GM23338 (cell line): ENCODE measurements at regions not wholly inside any gene's neighbourhood (a gene's known extent, or its start where the extent isn't known, plus 50 kb on each side); places are given as distances from the start of the nearest gene placed in this dataset.

Experiments
- ATAC-seq: fragments of 200-7000 bp; cut with Tn5 transposase; 3 replicates; pipeline ENCODE4 v1.9.1; 2020
- DNase-seq: peaks from one replicate; pipeline ENCODE4 v3.0.0-alpha.2; 2015; ENCODE audit warnings: low spot score
- H2AFZ ChIP-seq: fragments of 200-600 bp; sonication (generic); 2 replicates; pipeline ENCODE4 v1.8.0; 2016; ENCODE audit warnings: antibody characterized with exemption, mild to moderate bottlenecking, moderate library complexity
- H3F3A ChIP-seq: fragments of 200-600 bp; sonication (generic); replicated peaks from 2 replicates; pipeline ENCODE4 v1.8.0; 2017; ENCODE audit warnings: antibody characterized with exemption, mixed run types, low read depth
- H3K27ac ChIP-seq: fragments of 200-600 bp; sonication (generic); 2 replicates; pipeline ENCODE4 v1.6.1; 2016; ENCODE audit warnings: low read depth
- H3K27me3 ChIP-seq: fragments of 200-600 bp; sonication (generic); 2 replicates; pipeline ENCODE4 v1.8.0; 2016; ENCODE audit warnings: mild to moderate bottlenecking, mixed run types, moderate library complexity; ENCODE audit not compliant: insufficient read depth
- H3K36me3 ChIP-seq: fragments of 200-600 bp; sonication (generic); 2 replicates; pipeline ENCODE4 v1.8.0; 2016; ENCODE audit warnings: mild to moderate bottlenecking; ENCODE audit not compliant: insufficient read depth
- H3K4me1 ChIP-seq: fragments of 200-600 bp; sonication (generic); 2 replicates; pipeline ENCODE4 v1.8.0; 2016; ENCODE audit warnings: mild to moderate bottlenecking, moderate library complexity; ENCODE audit not compliant: insufficient read depth
- H3K4me2 ChIP-seq: fragments of 200-600 bp; sonication (generic); 2 replicates; pipeline ENCODE4 v1.7.1; 2017; ENCODE audit warnings: mixed run types
- H3K4me3 ChIP-seq: fragments of 200-600 bp; sonication (generic); 2 replicates; pipeline ENCODE4 v1.6.1; 2016; ENCODE audit warnings: mixed run types
- H3K79me2 ChIP-seq: fragments of 200-600 bp; sonication (generic); replicated peaks from 2 replicates; pipeline ENCODE4 v1.8.0; 2017; ENCODE audit warnings: mild to moderate bottlenecking; ENCODE audit not compliant: insufficient read depth
- H3K9me2 ChIP-seq: fragments of 200-600 bp; sonication (generic); 2 replicates; pipeline ENCODE4 v1.8.0; 2017; ENCODE audit not compliant: insufficient read depth
- H4K20me1 ChIP-seq: fragments of 200-600 bp; sonication (generic); replicated peaks from 2 replicates; pipeline ENCODE4 v1.8.0; 2017; ENCODE audit warnings: mild to moderate bottlenecking; ENCODE audit not compliant: insufficient read depth
- H3K27ac Mint-ChIP-seq: 2 replicates; pipeline ENCODE4 v1.8.0; 2020; ENCODE audit warnings: inconsistent platforms, mild to moderate bottlenecking, moderate library complexity, mixed read lengths
- H3K27me3 Mint-ChIP-seq: 3 replicates; pipeline ENCODE4 v1.8.0; 2022; ENCODE audit warnings: low read depth, mild to moderate bottlenecking, moderate library complexity, mixed read lengths, inconsistent platforms; ENCODE audit not compliant: insufficient read depth, poor library complexity
- H3K36me3 Mint-ChIP-seq: 3 replicates; pipeline ENCODE4 v1.8.0; 2021; ENCODE audit warnings: low read depth, mild to moderate bottlenecking, inconsistent platforms, moderate library complexity, mixed read lengths
- H3K4me1 Mint-ChIP-seq: 3 replicates; pipeline ENCODE4 v1.8.0; 2020; ENCODE audit warnings: mild to moderate bottlenecking, inconsistent platforms, mixed read lengths
- H3K4me3 Mint-ChIP-seq: 3 replicates; pipeline ENCODE4 v1.8.0; 2021; ENCODE audit warnings: moderate library complexity, mild to moderate bottlenecking, inconsistent platforms, mixed read lengths
- H3K9me3 Mint-ChIP-seq: 3 replicates; pipeline ENCODE4 v1.8.0; 2020; ENCODE audit warnings: moderate library complexity, mild to moderate bottlenecking, inconsistent platforms, mixed read lengths
- EZH2 ChIP-seq: fragments of 200-600 bp; sonication (generic); IDR thresholded peaks from one replicate; pipeline ENCODE4 v1.8.0; 2017; ENCODE audit warnings: antibody characterized with exemption, mild to moderate bottlenecking, low read depth; ENCODE audit not compliant: unreplicated experiment
- EZH2phosphoT487 ChIP-seq: fragments of 200-600 bp; sonication (generic); IDR thresholded peaks from one replicate; pipeline ENCODE4 v1.8.1; 2018; ENCODE audit warnings: antibody characterized with exemption; ENCODE audit not compliant: unreplicated experiment
- NANOG ChIP-seq: IDR thresholded peaks from 2 replicates; pipeline ENCODE4 v1.6.1; 2016; ENCODE audit warnings: antibody characterized with exemption, borderline replicate concordance
- POLR2AphosphoS5 ChIP-seq: IDR thresholded peaks from 2 replicates; pipeline ENCODE4 v1.6.1; 2016; ENCODE audit warnings: antibody characterized with exemption, low read depth
- STAT1 ChIP-seq: IDR thresholded peaks from one replicate; pipeline ENCODE4 v1.6.1; 2016; ENCODE audit warnings: antibody characterized with exemption; ENCODE audit not compliant: unreplicated experiment
- ZNF331 ChIP-seq: fragments of 250-450 bp; sonication (Bioruptor Pico); IDR thresholded peaks from 2 replicates; pipeline ENCODE4 v1.5.0; 2020; ENCODE audit warnings: low read depth, mild to moderate bottlenecking, moderate library complexity
- TF ChIP-seq, protein P1 (sequence below): fragments of 250-450 bp; sonication (Bioruptor Pico); IDR thresholded peaks from 2 replicates; pipeline ENCODE4 v1.5.0; 2020; ENCODE audit warnings: mild to moderate bottlenecking, moderate library complexity
- TF ChIP-seq, protein P2 (sequence below), 2 experiments: fragments of 200-600 bp in 1 of 2; sonication (generic) in 1 of 2; conservative IDR thresholded peaks; 2 replicates each; pipeline versions ENCODE4 v1.5.1 to v1.6.1; 2016 to 2017; ENCODE audit warnings: antibody characterized with exemption in 2 of 2, low read depth in 2 of 2, mild to moderate bottlenecking in 2 of 2, moderate library complexity in 1 of 2

DNA sequence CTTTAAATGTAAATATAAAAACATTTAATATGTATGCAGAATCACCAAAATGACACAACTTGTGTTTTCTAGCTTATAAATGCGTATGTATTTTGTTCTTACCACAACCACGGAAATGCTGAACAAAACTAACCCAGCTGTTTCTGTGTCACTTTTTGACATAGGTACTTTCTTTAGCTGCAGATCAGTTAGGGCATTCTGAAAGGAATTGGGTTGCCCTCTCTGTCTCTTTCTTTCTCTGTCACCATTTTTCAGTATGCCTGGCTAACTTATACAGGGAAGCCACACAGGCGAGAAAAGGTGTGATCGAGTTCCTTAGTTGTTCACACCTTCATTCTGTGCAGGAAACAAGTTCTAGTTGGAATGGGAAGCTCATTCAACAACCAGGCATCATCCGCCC lies 72.6 kb upstream of the ARGLU1 start:
- DNase-seq (no peak), ATAC-seq (no peak)
- Mint-ChIP-seq H3K4me3 (no peak overlapping the region), H3K4me1 (no peaks in the 10 kb centered on the region), H3K9me3 (no peaks in the 10 kb centered on the region), H3K27me3 (no peaks in the 10 kb centered on the region), H3K27ac (no peak overlapping the region), H3K36me3 (no peaks in the 10 kb centered on the region)
- TF ChIP-seq, protein P1, sequence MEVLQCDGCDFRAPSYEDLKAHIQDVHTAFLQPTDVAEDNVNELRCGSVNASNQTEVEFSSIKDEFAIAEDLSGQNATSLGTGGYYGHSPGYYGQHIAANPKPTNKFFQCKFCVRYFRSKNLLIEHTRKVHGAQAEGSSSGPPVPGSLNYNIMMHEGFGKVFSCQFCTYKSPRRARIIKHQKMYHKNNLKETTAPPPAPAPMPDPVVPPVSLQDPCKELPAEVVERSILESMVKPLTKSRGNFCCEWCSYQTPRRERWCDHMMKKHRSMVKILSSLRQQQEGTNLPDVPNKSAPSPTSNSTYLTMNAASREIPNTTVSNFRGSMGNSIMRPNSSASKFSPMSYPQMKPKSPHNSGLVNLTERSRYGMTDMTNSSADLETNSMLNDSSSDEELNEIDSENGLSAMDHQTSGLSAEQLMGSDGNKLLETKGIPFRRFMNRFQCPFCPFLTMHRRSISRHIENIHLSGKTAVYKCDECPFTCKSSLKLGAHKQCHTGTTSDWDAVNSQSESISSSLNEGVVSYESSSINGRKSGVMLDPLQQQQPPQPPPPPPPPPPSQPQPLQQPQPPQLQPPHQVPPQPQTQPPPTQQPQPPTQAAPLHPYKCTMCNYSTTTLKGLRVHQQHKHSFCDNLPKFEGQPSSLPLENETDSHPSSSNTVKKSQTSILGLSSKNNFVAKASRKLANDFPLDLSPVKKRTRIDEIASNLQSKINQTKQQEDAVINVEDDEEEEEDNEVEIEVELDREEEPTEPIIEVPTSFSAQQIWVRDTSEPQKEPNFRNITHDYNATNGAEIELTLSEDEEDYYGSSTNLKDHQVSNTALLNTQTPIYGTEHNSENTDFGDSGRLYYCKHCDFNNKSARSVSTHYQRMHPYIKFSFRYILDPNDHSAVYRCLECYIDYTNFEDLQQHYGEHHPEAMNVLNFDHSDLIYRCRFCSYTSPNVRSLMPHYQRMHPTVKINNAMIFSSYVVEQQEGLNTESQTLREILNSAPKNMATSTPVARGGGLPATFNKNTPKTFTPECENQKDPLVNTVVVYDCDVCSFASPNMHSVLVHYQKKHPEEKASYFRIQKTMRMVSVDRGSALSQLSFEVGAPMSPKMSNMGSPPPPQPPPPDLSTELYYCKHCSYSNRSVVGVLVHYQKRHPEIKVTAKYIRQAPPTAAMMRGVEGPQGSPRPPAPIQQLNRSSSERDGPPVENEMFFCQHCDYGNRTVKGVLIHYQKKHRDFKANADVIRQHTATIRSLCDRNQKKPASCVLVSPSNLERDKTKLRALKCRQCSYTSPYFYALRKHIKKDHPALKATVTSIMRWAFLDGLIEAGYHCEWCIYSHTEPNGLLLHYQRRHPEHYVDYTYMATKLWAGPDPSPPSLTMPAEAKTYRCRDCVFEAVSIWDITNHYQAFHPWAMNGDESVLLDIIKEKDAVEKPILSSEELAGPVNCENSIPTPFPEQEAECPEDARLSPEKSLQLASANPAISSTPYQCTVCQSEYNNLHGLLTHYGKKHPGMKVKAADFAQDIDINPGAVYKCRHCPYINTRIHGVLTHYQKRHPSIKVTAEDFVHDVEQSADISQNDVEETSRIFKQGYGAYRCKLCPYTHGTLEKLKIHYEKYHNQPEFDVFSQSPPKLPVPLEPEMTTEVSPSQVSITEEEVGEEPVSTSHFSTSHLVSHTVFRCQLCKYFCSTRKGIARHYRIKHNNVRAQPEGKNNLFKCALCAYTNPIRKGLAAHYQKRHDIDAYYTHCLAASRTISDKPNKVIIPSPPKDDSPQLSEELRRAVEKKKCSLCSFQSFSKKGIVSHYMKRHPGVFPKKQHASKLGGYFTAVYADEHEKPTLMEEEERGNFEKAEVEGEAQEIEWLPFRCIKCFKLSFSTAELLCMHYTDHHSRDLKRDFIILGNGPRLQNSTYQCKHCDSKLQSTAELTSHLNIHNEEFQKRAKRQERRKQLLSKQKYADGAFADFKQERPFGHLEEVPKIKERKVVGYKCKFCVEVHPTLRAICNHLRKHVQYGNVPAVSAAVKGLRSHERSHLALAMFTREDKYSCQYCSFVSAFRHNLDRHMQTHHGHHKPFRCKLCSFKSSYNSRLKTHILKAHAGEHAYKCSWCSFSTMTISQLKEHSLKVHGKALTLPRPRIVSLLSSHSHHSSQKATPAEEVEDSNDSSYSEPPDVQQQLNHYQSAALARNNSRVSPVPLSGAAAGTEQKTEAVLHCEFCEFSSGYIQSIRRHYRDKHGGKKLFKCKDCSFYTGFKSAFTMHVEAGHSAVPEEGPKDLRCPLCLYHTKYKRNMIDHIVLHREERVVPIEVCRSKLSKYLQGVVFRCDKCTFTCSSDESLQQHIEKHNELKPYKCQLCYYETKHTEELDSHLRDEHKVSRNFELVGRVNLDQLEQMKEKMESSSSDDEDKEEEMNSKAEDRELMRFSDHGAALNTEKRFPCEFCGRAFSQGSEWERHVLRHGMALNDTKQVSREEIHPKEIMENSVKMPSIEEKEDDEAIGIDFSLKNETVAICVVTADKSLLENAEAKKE (CRISPR knock-in tag) = no peak
- TF ChIP-seq EZH2phosphoT487 = no peak
- no peak for TF ChIP-seq NANOG
- TF ChIP-seq, protein P2, sequence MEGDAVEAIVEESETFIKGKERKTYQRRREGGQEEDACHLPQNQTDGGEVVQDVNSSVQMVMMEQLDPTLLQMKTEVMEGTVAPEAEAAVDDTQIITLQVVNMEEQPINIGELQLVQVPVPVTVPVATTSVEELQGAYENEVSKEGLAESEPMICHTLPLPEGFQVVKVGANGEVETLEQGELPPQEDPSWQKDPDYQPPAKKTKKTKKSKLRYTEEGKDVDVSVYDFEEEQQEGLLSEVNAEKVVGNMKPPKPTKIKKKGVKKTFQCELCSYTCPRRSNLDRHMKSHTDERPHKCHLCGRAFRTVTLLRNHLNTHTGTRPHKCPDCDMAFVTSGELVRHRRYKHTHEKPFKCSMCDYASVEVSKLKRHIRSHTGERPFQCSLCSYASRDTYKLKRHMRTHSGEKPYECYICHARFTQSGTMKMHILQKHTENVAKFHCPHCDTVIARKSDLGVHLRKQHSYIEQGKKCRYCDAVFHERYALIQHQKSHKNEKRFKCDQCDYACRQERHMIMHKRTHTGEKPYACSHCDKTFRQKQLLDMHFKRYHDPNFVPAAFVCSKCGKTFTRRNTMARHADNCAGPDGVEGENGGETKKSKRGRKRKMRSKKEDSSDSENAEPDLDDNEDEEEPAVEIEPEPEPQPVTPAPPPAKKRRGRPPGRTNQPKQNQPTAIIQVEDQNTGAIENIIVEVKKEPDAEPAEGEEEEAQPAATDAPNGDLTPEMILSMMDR (conservative IDR thresholded peaks at IDR 0.05; ENCODE audit: low read depth in 2 of 2) = no peak
- no peak for TF ChIP-seq POLR2AphosphoS5
- no peak for TF ChIP-seq EZH2
- no peak for TF ChIP-seq STAT1
- TF ChIP-seq ZNF331 (CRISPR knock-in tag) = no peak
- H3K4me3 ChIP-seq = no peak overlapping the region
- no peaks in the 10 kb centered on the region for H3K27me3 ChIP-seq
- H3K79me2 ChIP-seq = no peaks in the 10 kb centered on the region
- no peaks in the 10 kb centered on the region for H3K4me1 ChIP-seq
- 0 out of 2 replicates have a peak, but pooled peaks cover 4% of the 10 kb centered on the region for H3K9me2 ChIP-seq
- no peaks in the 10 kb centered on the region for H3F3A ChIP-seq
- H3K27ac ChIP-seq = no peak overlapping the region
- no peak overlapping the region for H2AFZ ChIP-seq
- H3K4me2 ChIP-seq = no peak overlapping the region
- no peaks in the 10 kb centered on the region for H4K20me1 ChIP-seq
- no peaks in the 10 kb centered on the region for H3K36me3 ChIP-seq
